OCI-LY1 (cell line): ENCODE measurements at regions not wholly inside any gene's neighbourhood (a gene's known extent, or its start where the extent isn't known, plus 50 kb on each side); places are given as distances from the start of the nearest gene placed in this dataset.

ENCODE experiments used
- H2AFZ ChIP-seq: fragments of 200-600 bp; sonication (generic), shearing (Covaris generic); 2 replicates; pipeline ENCODE4 v1.6.0; 2014; ENCODE audit warnings: antibody characterized with exemption, mild to moderate bottlenecking, low read length
- H3F3A ChIP-seq: fragments of 200-600 bp; sonication (generic), shearing (Covaris generic); 2 replicates; pipeline ENCODE4 v1.6.0; 2014; ENCODE audit warnings: mild to moderate bottlenecking, antibody characterized with exemption, low read length, moderate library complexity; ENCODE audit not compliant: insufficient read depth
- H3K27ac ChIP-seq: fragments of 200-600 bp; sonication (generic); 2 replicates; pipeline ENCODE4 v1.5.1; 2014; ENCODE audit warnings: low read length, mixed run types, mild to moderate bottlenecking, low read depth; ENCODE audit not compliant: poor library complexity, severe bottlenecking
- H3K27me3 ChIP-seq: fragments of 200-600 bp; sonication (generic); 2 replicates; pipeline ENCODE4 v1.6.0; 2014; ENCODE audit warnings: antibody characterized with exemption, mild to moderate bottlenecking, low read length, moderate library complexity; ENCODE audit not compliant: insufficient read depth
- H3K36me3 ChIP-seq: fragments of 200-600 bp; sonication (generic); 2 replicates; pipeline ENCODE4 v1.6.1; 2014; ENCODE audit warnings: mild to moderate bottlenecking, antibody characterized with exemption, low read length, moderate library complexity, mixed read lengths; ENCODE audit not compliant: insufficient read depth
- H3K4me1 ChIP-seq: fragments of 200-600 bp; sonication (generic); 2 replicates; pipeline ENCODE4 v1.5.1; 2014; ENCODE audit warnings: mild to moderate bottlenecking, low read length, moderate library complexity; ENCODE audit not compliant: insufficient read depth, severe bottlenecking
- H3K4me2 ChIP-seq: fragments of 200-600 bp; sonication (generic), shearing (Covaris generic); 2 replicates; pipeline ENCODE4 v1.6.1; 2014; ENCODE audit warnings: low read length
- H3K4me3 ChIP-seq: fragments of 200-600 bp; sonication (generic); 2 replicates; pipeline ENCODE4 v1.5.1; 2014; ENCODE audit warnings: low read length, low read depth, mild to moderate bottlenecking, mixed read lengths; ENCODE audit not compliant: poor library complexity, severe bottlenecking
- H3K79me2 ChIP-seq: fragments of 200-600 bp; shearing (Covaris generic); 2 replicates; pipeline ENCODE4 v1.6.1; 2016; ENCODE audit warnings: mixed run types, low read length, mixed read lengths; ENCODE audit not compliant: insufficient read depth
- H3K9ac ChIP-seq: fragments of 200-600 bp; sonication (generic), shearing (Covaris generic); 2 replicates; pipeline ENCODE4 v1.6.1; 2014; ENCODE audit warnings: mild to moderate bottlenecking, low read length, mixed read lengths
- H3K9me2 ChIP-seq: fragments of 200-600 bp; sonication (generic), shearing (Covaris generic); 2 replicates; pipeline ENCODE4 v1.6.1; 2014; ENCODE audit warnings: low read depth, mild to moderate bottlenecking, low read length, mixed read lengths
- H3K9me3 ChIP-seq: fragments of 200-600 bp; shearing (Covaris generic); 2 replicates; pipeline ENCODE4 v1.6.1; 2014; ENCODE audit warnings: low read length, mixed read lengths
- H4K20me1 ChIP-seq: fragments of 200-600 bp; sonication (generic), shearing (Covaris generic); 2 replicates; pipeline ENCODE4 v1.6.0; 2016; ENCODE audit warnings: mild to moderate bottlenecking, low read length; ENCODE audit not compliant: insufficient read depth
- CTCF ChIP-seq: fragments of 200-600 bp; sonication (generic), shearing (Covaris generic); IDR thresholded peaks from 2 replicates; pipeline ENCODE4 v1.5.1; 2017; ENCODE audit warnings: mild to moderate bottlenecking, antibody characterized with exemption, low read length, moderate library complexity, mixed read lengths
- EZH2 ChIP-seq: fragments of 200-600 bp; sonication (generic), shearing (Covaris generic); IDR thresholded peaks from 2 replicates; pipeline ENCODE4 v1.8.0; 2017; ENCODE audit warnings: borderline replicate concordance, mixed run types, mild to moderate bottlenecking, antibody characterized with exemption, low read length, moderate library complexity, mixed read lengths

GRCh38 chr3:674116-674515 is 418.7 kb upstream of the CNTN6 start:
- Histone ChIP-seq H3K79me2 (no peaks in the 10 kb centered on the region), H3K4me1 (no peaks in the 10 kb centered on the region), H3K4me2 (no peak overlapping the region), H2AFZ (no peak overlapping the region), H3K4me3 (no peak overlapping the region), H3K9me2 (no peaks in the 10 kb centered on the region), H3K36me3 (no peaks in the 10 kb centered on the region), H3F3A (no peaks in the 10 kb centered on the region), H3K9ac (no peak overlapping the region), H3K9me3 (no peaks in the 10 kb centered on the region), H3K27me3 (no peaks in the 10 kb centered on the region), H4K20me1 (no peaks in the 10 kb centered on the region), H3K27ac (no peak overlapping the region)
- TF ChIP-seq EZH2 (no peak), CTCF (no peak)

GRCh38 chr3:675846-676245 is 417.0 kb upstream of the CNTN6 start:
- H3K4me3 ChIP-seq = no peak overlapping the region
- H3K27ac ChIP-seq = no peak overlapping the region
- H3K79me2 ChIP-seq = no peaks in the 10 kb centered on the region
- no peak overlapping the region for H3K9ac ChIP-seq
- H2AFZ ChIP-seq = no peak overlapping the region
- no peaks in the 10 kb centered on the region for H3F3A ChIP-seq
- H4K20me1 ChIP-seq = no peaks in the 10 kb centered on the region
- H3K9me2 ChIP-seq = no peaks in the 10 kb centered on the region
- H3K36me3 ChIP-seq = no peaks in the 10 kb centered on the region
- H3K27me3 ChIP-seq = no peaks in the 10 kb centered on the region
- TF ChIP-seq CTCF = no peak
- no peak for TF ChIP-seq EZH2
- H3K9me3 ChIP-seq = no peaks in the 10 kb centered on the region
- H3K4me1 ChIP-seq = no peaks in the 10 kb centered on the region
- H3K4me2 ChIP-seq = no peak overlapping the region

- Histone ChIP-seq H3K9me2 (no peaks in the 10 kb centered on the region), H3K9ac (no peak overlapping the region), H4K20me1 (no peaks in the 10 kb centered on the region), H3K4me2 (no peak overlapping the region), H3K79me2 (no peaks in the 10 kb centered on the region), H3K4me1 (no peaks in the 10 kb centered on the region), H3K27me3 (no peaks in the 10 kb centered on the region), H3K9me3 (no peaks in the 10 kb centered on the region), H3F3A (no peaks in the 10 kb centered on the region), H2AFZ (no peak overlapping the region), H3K4me3 (no peak overlapping the region), H3K36me3 (no peaks in the 10 kb centered on the region), H3K27ac (no peak overlapping the region)
- no peak for TF ChIP-seq EZH2
- TF ChIP-seq CTCF = no peak
Observed at GRCh38 chr3:683770-684169, 409.1 kb upstream of the CNTN6 start.
